T-cell (primary cell): ENCODE measurements at regions not wholly inside any gene's neighbourhood (a gene's known extent, or its start where the extent isn't known, plus 50 kb on each side); places are given as distances from the start of the nearest gene placed in this dataset.

Experiments used
- ATAC-seq, 4 experiments: fragments of 200-7000 bp in 3 of 4; fragments of 150-1000 bp in 1 of 4; cut with Tn5 transposase; replicated peaks in 1 of 4; 1 replicate in 3 of 4; 2 replicates in 1 of 4; pipeline ENCODE4 v1.10.0; 2021; ENCODE audit warnings: moderate library complexity in 3 of 4, mild to moderate bottlenecking in 2 of 4, moderate number of reproducible peaks in 1 of 4
- CTCF ChIA-PET, 2 donors: fragments of 300-600 bp; sonication (Branson Sonifier 250); formaldehyde crosslinking; loops; one replicate each; lab custom pipeline; 2022; ENCODE audit warnings: antibody characterized with exemption in 2 of 2; lab: Charles Lee
- POLR2A ChIA-PET, 2 donors: fragments of 300-600 bp; sonication (Branson Sonifier 250); formaldehyde crosslinking; loops; one replicate each; lab custom pipeline; 2022; ENCODE audit warnings: antibody characterized with exemption in 2 of 2; lab: Charles Lee
- DNase-seq, 35 experiments: peaks; one replicate each; pipeline versions ENCODE4 v3.0.0 to v3.0.0-alpha.2; 2013 to 2023
- H3K27ac ChIP-seq: one replicate; pipeline ENCODE4 v1.5.1; 2013; ENCODE audit warnings: low read length
- H3K27me3 ChIP-seq, 2 experiments: replicated peaks in 1 of 2; 1 replicate in 1 of 2; 2 replicates in 1 of 2; pipeline versions ENCODE4 v1.6.1 to v1.7.0; 2013; ENCODE audit warnings: low read length in 1 of 2, mixed read lengths in 1 of 2; ENCODE audit not compliant: control insufficient read depth in 2 of 2, insufficient read depth in 2 of 2; ENCODE audit errors: extremely low read depth in 1 of 2
- H3K36me3 ChIP-seq, 2 donors: 1 replicate in 1 of 2; 2 replicates in 1 of 2; pipeline versions ENCODE4 v1.6.1 to v1.7.0; 2013; ENCODE audit warnings: low read length in 1 of 2; ENCODE audit not compliant: control insufficient read depth in 2 of 2, insufficient read depth in 1 of 2; ENCODE audit errors: extremely low read depth in 1 of 2
- H3K4me1 ChIP-seq, 2 experiments: 1 replicate in 1 of 2; 2 replicates in 1 of 2; pipeline versions ENCODE4 v1.6.1 to v1.7.0; 2013; ENCODE audit warnings: low read length in 2 of 2, mixed read lengths in 1 of 2; ENCODE audit not compliant: insufficient read depth in 2 of 2, control insufficient read depth in 1 of 2; ENCODE audit errors: extremely low read depth in 1 of 2
- H3K4me3 ChIP-seq, 2 donors: 1 replicate in 1 of 2; 2 replicates in 1 of 2; pipeline versions ENCODE4 v1.5.1 to v1.7.0; 2013; ENCODE audit warnings: mild to moderate bottlenecking in 2 of 2, low read length in 1 of 2, moderate library complexity in 1 of 2; ENCODE audit not compliant: control insufficient read depth in 1 of 2; ENCODE audit errors: extremely low read depth in 1 of 2
- H3K9me3 ChIP-seq: 2 replicates; pipeline ENCODE4 v1.7.0; 2013
- H3K27ac Mint-ChIP-seq, 2 donors: one replicate each; pipeline ENCODE4 v1.8.0; 2020 to 2021; ENCODE audit warnings: mild to moderate bottlenecking in 2 of 2, mixed read lengths in 2 of 2
- H3K27me3 Mint-ChIP-seq, 2 donors: one replicate each; pipeline ENCODE4 v1.8.0; 2021 to 2022; ENCODE audit warnings: mixed read lengths in 2 of 2
- H3K36me3 Mint-ChIP-seq: one replicate; pipeline ENCODE4 v1.8.0; 2021; ENCODE audit warnings: mixed read lengths
- H3K4me1 Mint-ChIP-seq, 3 donors: one replicate each; pipeline ENCODE4 v1.8.0; 2020 to 2022; ENCODE audit warnings: mixed read lengths in 3 of 3, mild to moderate bottlenecking in 1 of 3
- H3K4me3 Mint-ChIP-seq, 3 donors: one replicate each; pipeline ENCODE4 v1.8.0; 2020 to 2022; ENCODE audit warnings: mild to moderate bottlenecking in 3 of 3, mixed read lengths in 3 of 3, moderate library complexity in 3 of 3
- H3K9me3 Mint-ChIP-seq, 3 donors: one replicate each; pipeline ENCODE4 v1.8.0; 2020 to 2022; ENCODE audit warnings: mixed read lengths in 3 of 3
- WGBS: methylation state at CpG from one replicate; pipeline ENCODE4 v1.1.5; 2013; ENCODE audit warnings: missing lambda C conversion rate; ENCODE audit not compliant: insufficient coverage; 5-methylcytosine and 5-hydroxymethylcytosine counted together

DNA sequence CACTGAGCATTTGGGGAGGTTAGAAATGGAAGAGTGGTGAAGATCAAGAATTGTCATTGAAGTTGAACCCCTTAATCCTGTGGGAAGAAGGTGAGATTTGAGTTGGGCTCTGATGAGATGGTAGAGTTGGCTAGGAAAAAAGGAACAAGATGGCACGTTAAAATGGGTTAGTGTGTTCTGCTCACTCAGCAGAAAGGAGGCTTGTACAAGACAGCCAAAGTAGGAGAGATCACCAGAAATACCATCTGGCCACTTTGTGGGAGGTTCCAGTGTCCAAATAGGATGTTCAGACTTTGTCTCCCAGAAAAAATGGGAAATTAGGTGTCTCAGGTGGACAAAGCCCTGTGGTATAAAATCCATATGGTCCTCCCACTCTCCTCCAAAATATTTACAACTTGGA is 56.0 kb upstream of the SLC14A2 start:
- CTCF ChIA-PET, result no interaction called here
- WGBS, result 88% methylated on average over 1 of the region's 1 CpG
- no peaks in the 10 kb centered on the region for H3K9me3 Mint-ChIP-seq

DNA sequence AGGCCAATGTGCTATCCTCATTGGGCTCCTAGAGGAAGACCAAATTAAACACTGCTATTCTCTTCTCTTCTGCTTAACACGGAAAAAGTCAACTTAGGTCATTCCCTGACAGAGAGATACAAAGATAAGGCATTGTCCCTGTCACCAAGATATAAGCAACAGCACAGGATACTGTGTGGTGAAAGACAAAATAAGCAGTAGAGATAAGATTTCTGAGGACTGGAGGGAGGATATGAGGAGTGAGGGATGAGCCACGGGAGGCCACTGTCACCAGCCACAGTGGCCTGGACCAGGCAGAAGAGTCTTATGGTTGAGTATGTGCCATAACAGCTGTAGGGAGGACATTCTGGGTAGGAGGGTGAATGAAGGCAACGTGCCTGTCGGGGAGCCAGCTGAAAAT is 54.4 kb upstream of the SLC14A2 start:
- ChIA-PET POLR2A (no interaction called here), CTCF (no interaction called here)
- Histone ChIP-seq H3K36me3 (no peaks in the 10 kb centered on the region), H3K27ac (no peak overlapping the region), H3K4me1 (no peaks in the 10 kb centered on the region), H3K4me3 (no peak overlapping the region), H3K9me3 (no peaks in the 10 kb centered on the region), H3K27me3 (no peaks in the 10 kb centered on the region)
- Mint-ChIP-seq H3K36me3 (no peaks in the 10 kb centered on the region), H3K4me3 (no peak overlapping the region), H3K27ac (no peak overlapping the region), H3K27me3 (peaks cover 3 to 4% of the 10 kb centered on the region in 2 donors), H3K4me1 (no peaks in the 10 kb centered on the region), H3K9me3 (no peaks in the 10 kb centered on the region)
- DNase-seq (no peak), ATAC-seq (no peak)
- WGBS, result 100% methylated on average over 2 of the region's 4 CpGs

More for the DNA sequence above, 56.0 kb upstream of the SLC14A2 start:
- no peak overlapping the region for H3K27ac Mint-ChIP-seq
- Histone ChIP-seq H3K27ac (no peak overlapping the region), H3K4me3 (no peak overlapping the region), H3K27me3 (no peaks in the 10 kb centered on the region), H3K9me3 (no peaks in the 10 kb centered on the region), H3K4me1 (no peaks in the 10 kb centered on the region), H3K36me3 (no peaks in the 10 kb centered on the region)
- POLR2A ChIA-PET, result no interaction called here
- no peaks in the 10 kb centered on the region for H3K36me3 Mint-ChIP-seq
- ATAC-seq, result no peak
- no peak for DNase-seq
- no peaks in the 10 kb centered on the region for H3K4me1 Mint-ChIP-seq
- H3K4me3 Mint-ChIP-seq, result no peak overlapping the region
- H3K27me3 Mint-ChIP-seq, result peaks cover 2 to 3% of the 10 kb centered on the region in 2 donors

DNA sequence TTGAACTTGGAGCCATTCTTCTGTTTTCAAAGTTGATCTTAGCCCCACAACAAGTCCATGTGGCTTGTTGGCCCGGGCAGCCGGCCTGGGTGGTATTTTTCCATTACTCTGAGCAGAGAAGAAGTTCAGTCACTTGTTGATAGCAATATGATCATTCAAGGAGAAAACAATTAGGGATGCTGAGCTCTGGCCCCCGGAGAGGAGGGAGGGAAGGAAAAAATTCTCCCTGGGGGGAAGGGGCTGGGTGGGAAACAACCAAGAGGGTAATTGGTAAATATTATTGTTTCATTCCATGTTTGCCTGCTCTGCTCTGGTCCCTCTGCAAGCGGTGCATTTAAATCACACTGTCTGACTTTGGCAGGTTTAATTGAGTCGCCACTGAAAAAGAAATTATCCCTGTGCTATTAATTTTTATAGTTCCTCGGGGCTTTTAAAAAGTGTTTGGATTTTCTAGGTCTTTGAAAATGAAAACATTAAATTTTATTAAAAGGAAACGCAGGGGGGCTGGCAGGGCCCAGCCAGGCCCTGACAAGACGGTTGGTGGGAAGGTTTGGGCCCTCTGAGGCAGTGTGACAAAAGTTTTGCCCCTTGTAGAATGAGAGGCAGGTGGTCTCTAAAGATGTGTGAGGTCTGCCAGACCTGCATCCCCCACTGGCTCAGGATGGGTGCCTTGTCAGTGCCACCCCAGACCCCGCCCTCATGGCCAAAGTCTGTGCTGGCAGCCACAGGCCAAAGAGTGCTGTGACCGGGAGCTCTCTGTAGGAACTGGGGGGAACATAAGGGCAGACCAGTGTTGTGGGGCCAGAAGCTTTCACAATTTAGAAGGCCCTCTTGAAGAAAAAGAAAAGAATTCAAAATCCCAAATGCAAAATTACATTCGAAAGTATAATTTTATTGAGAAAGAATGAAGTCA is 52.5 kb upstream of the SLC14A2 start:
- no peaks in the 10 kb centered on the region for H3K36me3 Mint-ChIP-seq
- CTCF ChIA-PET, result no interaction called here
- H3K4me3 Mint-ChIP-seq, result no peak overlapping the region
- H3K9me3 Mint-ChIP-seq, result no peaks in the 10 kb centered on the region
- Histone ChIP-seq H3K4me1 (no peaks in the 10 kb centered on the region), H3K27me3 (peaks cover 0 to 2% of the 10 kb centered on the region in 2 experiments), H3K36me3 (no peaks in the 10 kb centered on the region), H3K27ac (no peak overlapping the region), H3K9me3 (no peaks in the 10 kb centered on the region), H3K4me3 (no peak overlapping the region)
- POLR2A ChIA-PET, result no interaction called here
- DNase-seq (no peak), ATAC-seq (no peak)
- WGBS, result 75% methylated on average over 6 of the region's 11 CpGs
- H3K27me3 Mint-ChIP-seq, result peaks cover 4 to 8% of the 10 kb centered on the region in 2 donors
- H3K4me1 Mint-ChIP-seq, result no peaks in the 10 kb centered on the region
- no peak overlapping the region for H3K27ac Mint-ChIP-seq

DNA sequence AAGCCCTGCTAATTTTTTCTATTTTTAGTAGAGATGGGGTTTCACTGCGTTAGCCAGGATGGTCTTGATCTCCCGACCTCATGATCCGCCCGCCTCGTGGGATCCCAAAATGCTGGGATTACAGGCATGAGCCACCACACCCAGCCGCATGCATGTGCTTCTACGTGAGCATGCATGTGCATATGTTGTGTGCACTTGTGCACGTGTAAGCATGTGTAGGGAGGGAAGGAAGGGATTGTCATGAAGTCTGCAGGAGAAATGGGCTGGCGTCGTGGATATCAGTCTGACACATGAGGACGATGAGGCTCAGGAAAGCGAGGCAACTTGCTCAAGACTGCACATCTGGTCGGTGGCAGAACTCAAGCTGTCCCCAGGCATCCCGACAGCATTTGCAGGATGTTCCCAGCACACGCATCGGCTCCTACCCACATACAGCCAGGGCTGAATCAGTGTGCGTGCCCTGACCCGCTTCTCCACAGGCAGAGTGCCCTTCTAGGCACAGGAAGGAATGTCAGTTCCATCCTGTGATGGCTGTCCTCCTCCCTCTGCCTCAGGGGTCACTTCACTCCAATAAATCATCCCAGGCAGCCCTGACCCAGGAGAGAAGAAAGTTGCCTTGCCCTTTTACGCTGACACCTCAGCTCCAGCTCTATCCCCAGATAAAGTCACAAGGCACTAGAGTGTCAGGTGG is 49.9 kb upstream of the SLC14A2 start:
- ChIA-PET POLR2A (no interaction called here), CTCF (no interaction called here)
- Histone ChIP-seq H3K27me3 (peaks cover 0 to 9% of the 10 kb centered on the region in 2 experiments), H3K27ac (no peak overlapping the region), H3K9me3 (no peaks in the 10 kb centered on the region), H3K4me1 (no peaks in the 10 kb centered on the region), H3K4me3 (no peak overlapping the region), H3K36me3 (no peaks in the 10 kb centered on the region)
- 83% methylated on average over 16 of the region's 19 CpGs for WGBS
- Mint-ChIP-seq H3K36me3 (no peaks in the 10 kb centered on the region), H3K4me1 (no peaks in the 10 kb centered on the region), H3K9me3 (no peaks in the 10 kb centered on the region), H3K27ac (no peak overlapping the region), H3K27me3 (peaks cover 11% of the 10 kb centered on the region in 2 donors), H3K4me3 (no peak overlapping the region)
- DNase-seq, result no peak
- no peak for ATAC-seq
